ENCODE measurements at regions not wholly inside any gene's neighbourhood (a gene's known extent, or its start where the extent isn't known, plus 50 kb on each side); places are given as distances from the start of the nearest gene placed in this dataset.

DNA sequence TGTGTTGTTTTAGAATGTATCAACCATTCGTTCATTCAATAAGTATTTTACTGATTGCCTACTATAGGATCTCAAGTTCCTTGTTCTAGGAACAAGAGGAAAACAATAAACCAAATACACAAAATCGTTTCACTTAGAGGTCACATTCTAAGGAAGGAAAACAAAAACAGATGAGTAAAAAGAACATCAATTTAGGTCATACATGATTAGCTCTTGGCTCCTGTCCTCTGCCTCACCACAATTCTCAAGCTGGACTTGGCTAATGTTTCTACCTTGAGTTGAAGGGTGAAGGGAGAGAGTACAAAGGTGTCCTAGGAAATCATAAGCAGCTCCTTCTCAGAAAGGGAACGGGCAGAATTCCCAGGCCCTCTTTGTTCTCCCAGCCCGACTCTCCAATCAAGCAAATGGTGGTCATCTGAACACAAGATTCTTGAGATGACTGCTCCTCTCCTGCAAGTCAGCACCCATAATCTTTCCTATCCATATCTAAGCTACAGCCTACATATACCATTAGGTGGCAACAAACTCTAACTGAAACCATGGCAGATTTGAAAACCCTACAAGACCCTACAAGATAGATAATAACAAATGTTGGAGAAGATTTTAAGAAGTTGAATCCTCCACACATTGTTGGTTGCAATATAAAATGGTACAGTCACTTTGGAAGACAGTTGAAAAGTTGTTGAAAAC lies 76.0 kb downstream of the CBLN2 start:
- TF ChIP-seq POLR2A (IDR thresholded peaks at IDR 0.05): no peak
- TF ChIP-seq, protein P1, sequence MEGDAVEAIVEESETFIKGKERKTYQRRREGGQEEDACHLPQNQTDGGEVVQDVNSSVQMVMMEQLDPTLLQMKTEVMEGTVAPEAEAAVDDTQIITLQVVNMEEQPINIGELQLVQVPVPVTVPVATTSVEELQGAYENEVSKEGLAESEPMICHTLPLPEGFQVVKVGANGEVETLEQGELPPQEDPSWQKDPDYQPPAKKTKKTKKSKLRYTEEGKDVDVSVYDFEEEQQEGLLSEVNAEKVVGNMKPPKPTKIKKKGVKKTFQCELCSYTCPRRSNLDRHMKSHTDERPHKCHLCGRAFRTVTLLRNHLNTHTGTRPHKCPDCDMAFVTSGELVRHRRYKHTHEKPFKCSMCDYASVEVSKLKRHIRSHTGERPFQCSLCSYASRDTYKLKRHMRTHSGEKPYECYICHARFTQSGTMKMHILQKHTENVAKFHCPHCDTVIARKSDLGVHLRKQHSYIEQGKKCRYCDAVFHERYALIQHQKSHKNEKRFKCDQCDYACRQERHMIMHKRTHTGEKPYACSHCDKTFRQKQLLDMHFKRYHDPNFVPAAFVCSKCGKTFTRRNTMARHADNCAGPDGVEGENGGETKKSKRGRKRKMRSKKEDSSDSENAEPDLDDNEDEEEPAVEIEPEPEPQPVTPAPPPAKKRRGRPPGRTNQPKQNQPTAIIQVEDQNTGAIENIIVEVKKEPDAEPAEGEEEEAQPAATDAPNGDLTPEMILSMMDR (IDR thresholded peaks at IDR 0.05 in 4 of 5, conservative IDR thresholded peaks at IDR 0.05 in 1 of 5): no peak
